Fibroblast of lung (primary cell): ENCODE measurements at regions not wholly inside any gene's neighbourhood (a gene's known extent, or its start where the extent isn't known, plus 50 kb on each side); places are given as distances from the start of the nearest gene placed in this dataset.

ENCODE experiments used
- EZH2 ChIP-seq: IDR thresholded peaks from 2 replicates; pipeline ENCODE4 v1.5.1; 2012; ENCODE audit warnings: low read length, control low read depth, mild to moderate bottlenecking; ENCODE audit errors: missing control alignments
- TF ChIP-seq, protein P1 (sequence below), 2 donors: IDR thresholded peaks in 1 of 2; conservative IDR thresholded peaks in 1 of 2; 1 replicate in 1 of 2; 2 replicates in 1 of 2; pipeline ENCODE4 v1.5.1; 2011 to 2012; ENCODE audit warnings: low read length in 2 of 2, control low read depth in 1 of 2, inconsistent platforms in 1 of 2, low read depth in 1 of 2, mild to moderate bottlenecking in 1 of 2

DNA sequence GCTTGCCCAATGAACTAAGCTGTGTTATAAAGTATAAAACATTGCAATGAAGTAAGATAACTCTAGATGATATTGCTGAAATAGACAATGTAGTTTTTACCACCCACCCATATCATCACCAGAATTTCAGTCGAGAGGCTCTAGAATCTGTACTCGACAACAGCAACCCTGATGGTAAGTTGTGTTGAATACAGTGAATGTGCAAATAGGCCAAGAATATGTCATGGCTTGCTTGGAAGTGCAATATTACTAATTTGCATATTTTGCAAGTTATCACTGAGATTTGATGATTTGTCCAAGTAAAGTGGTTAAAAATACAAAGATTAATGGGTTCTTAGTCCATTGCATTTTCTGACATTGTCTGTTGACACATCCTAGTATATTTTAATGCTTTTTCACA, 90.6 kb upstream of the TUSC7 start:
- TF ChIP-seq, protein P1, sequence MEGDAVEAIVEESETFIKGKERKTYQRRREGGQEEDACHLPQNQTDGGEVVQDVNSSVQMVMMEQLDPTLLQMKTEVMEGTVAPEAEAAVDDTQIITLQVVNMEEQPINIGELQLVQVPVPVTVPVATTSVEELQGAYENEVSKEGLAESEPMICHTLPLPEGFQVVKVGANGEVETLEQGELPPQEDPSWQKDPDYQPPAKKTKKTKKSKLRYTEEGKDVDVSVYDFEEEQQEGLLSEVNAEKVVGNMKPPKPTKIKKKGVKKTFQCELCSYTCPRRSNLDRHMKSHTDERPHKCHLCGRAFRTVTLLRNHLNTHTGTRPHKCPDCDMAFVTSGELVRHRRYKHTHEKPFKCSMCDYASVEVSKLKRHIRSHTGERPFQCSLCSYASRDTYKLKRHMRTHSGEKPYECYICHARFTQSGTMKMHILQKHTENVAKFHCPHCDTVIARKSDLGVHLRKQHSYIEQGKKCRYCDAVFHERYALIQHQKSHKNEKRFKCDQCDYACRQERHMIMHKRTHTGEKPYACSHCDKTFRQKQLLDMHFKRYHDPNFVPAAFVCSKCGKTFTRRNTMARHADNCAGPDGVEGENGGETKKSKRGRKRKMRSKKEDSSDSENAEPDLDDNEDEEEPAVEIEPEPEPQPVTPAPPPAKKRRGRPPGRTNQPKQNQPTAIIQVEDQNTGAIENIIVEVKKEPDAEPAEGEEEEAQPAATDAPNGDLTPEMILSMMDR (conservative IDR thresholded peaks at IDR 0.05 in 1 of 2, IDR thresholded peaks at IDR 0.05 in 1 of 2; ENCODE audit: low read depth in 1 of 2, low read length in 2 of 2): no peak
- no peak for TF ChIP-seq EZH2
